GM12891 (cell line): ENCODE measurements at regions not wholly inside any gene's neighbourhood (a gene's known extent, or its start where the extent isn't known, plus 50 kb on each side); places are given as distances from the start of the nearest gene placed in this dataset.

ENCODE experiments used
- POLR2A ChIP-seq: IDR thresholded peaks from 2 replicates; pipeline ENCODE4 v1.6.1; 2011; ENCODE audit warnings: low read depth, low read length, control low read depth
- POLR2AphosphoS5 ChIP-seq: IDR thresholded peaks from 2 replicates; pipeline ENCODE4 v1.6.1; 2011; ENCODE audit warnings: low read depth, low read length, control low read depth
- SPI1 ChIP-seq: IDR thresholded peaks from 2 replicates; pipeline ENCODE4 v1.6.1; 2011; ENCODE audit warnings: low read depth, low read length, control low read depth

DNA sequence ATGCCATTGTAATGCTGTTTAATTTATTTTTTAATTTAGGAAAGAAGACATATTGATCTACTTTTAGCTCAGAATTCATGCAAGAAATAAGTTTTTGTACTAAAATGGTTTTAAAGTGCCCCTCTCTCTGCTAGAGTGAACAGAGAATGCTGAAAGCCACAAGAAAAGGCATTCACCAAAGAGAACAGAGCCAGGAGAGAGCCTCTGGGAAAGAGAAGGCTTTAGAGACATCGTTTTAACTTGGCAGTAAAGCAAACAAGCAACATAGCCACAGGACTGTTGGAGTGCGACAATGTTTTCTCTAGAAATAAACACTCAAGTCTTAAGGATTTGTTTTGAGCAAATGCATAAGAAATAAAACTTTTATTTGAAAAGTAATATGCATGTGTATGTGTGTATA lies 484.1 kb upstream of the CPEB2 start:
- TF ChIP-seq SPI1 (no peak), POLR2A (no peak), POLR2AphosphoS5 (no peak)
